Lower leg skin (tissue), 4 donors: ENCODE measurements at regions not wholly inside any gene's neighbourhood (a gene's known extent, or its start where the extent isn't known, plus 50 kb on each side); places are given as distances from the start of the nearest gene placed in this dataset.

Experiments used
- DNase-seq, 2 donors: peaks; one replicate each; pipeline ENCODE4 v3.0.0-alpha.2; 2019; ENCODE audit warnings: low spot score in 2 of 2
- H3K4me3 ChIP-seq: fragments of 200-600 bp; sonication (generic); 2 replicates; pipeline ENCODE4 v1.5.1; 2017; ENCODE audit warnings: mild to moderate bottlenecking, low read depth; ENCODE audit not compliant: poor library complexity, severe bottlenecking
- CTCF ChIP-seq, 3 donors: fragments of 450-650 bp; IDR thresholded peaks; one replicate each; pipeline ENCODE4 v1.5.1; 2016; ENCODE audit warnings: antibody characterized with exemption in 3 of 3, mild to moderate bottlenecking in 3 of 3, moderate library complexity in 2 of 3
- POLR2A ChIP-seq, 2 donors: fragments of 450-650 bp; IDR thresholded peaks; one replicate each; pipeline ENCODE4 v1.6.1; 2016 to 2017; ENCODE audit warnings: antibody characterized with exemption in 2 of 2, mild to moderate bottlenecking in 1 of 2, moderate library complexity in 1 of 2
- WGBS, 2 donors: methylation state at CpG; one replicate each; pipeline ENCODE4 v1.1.5; 2018; 5-methylcytosine and 5-hydroxymethylcytosine counted together
- intact Hi-C: fragments of 100-400 bp; cut with DNase I; formaldehyde crosslinking; loops from one replicate; pipeline ENCODE4 v1.15.0; 2023; ENCODE audit warnings: low total_unique reads

DNA sequence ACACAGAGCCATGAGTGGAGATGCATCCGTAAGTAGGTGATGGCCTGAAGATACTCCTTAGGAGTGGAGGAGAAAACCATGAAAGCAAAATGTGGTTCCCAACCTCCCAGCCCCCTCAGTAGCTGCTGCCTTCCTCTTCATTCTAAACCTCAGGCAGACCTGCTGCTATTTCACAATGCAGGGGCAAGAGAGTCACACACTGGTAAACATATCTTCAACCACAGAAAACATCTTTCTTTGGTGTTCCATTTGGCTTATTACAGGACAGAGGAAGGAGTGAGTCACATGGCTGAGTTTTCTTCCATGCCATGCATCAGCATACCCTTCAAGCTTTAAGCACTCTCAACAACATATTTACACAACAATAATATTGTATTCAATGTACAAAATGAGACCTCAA, 342.1 kb downstream of the BMPER start:
- H3K4me3 ChIP-seq, result no peak overlapping the region
- intact Hi-C loops, result no loop called here
- TF ChIP-seq POLR2A (IDR thresholded peaks at IDR 0.05), result no peak
- no peak for TF ChIP-seq CTCF (IDR thresholded peaks at IDR 0.05)
- 83 to 90% methylated on average over 1 of the region's 1 CpG for WGBS, 2 donors
- DNase-seq, result no peak

- TF ChIP-seq CTCF (IDR thresholded peaks at IDR 0.05), result no peak
- no peak for TF ChIP-seq POLR2A (IDR thresholded peaks at IDR 0.05)
- no peak overlapping the region for H3K4me3 ChIP-seq
- intact Hi-C loops, result no loop called here
- WGBS, 2 donors, result 54 to 60% methylated on average over 2 of the region's 2 CpGs
- DNase-seq, result no peak
Measured at GRCh38 chr7:34249192-34249591, 343.9 kb downstream of the BMPER start.

GRCh38 chr7:34260279-34260678, 354.9 kb downstream of the BMPER start:
- DNase-seq, result no peak
- TF ChIP-seq CTCF (IDR thresholded peaks at IDR 0.05) (no peak), POLR2A (IDR thresholded peaks at IDR 0.05) (no peak)
- intact Hi-C loops, result no loop called here

DNA sequence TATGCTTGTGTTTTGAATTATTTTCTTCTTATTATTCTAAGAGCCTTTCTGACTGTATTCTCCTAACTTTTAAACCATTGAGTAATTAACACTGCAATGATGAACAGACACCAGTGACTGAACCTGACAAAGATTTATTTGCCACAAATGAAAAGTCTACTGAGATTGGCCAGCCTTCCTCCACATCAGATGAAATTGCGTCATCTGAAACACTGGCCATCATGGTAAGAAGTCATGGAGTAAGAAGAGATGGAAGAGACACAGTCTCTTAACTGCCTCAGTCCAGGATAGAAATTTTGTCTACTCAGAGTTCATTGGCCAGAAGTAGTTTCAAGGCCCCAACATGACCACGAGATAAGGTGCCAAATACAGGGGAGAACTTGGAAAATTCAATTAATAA, 357.8 kb downstream of the BMPER start:
- TF ChIP-seq CTCF (IDR thresholded peaks at IDR 0.05), result no peak
- no peak for TF ChIP-seq POLR2A (IDR thresholded peaks at IDR 0.05)
- intact Hi-C loops, result no loop called here
- no peak overlapping the region for H3K4me3 ChIP-seq
- DNase-seq, result no peak
- 88 to 94% methylated on average over 2 of the region's 2 CpGs for WGBS, 2 donors

More at GRCh38 chr7:34260279-34260678, 354.9 kb downstream of the BMPER start:
- H3K4me3 ChIP-seq, result no peak overlapping the region

GRCh38 chr7:34269084-34269483, 363.7 kb downstream of the BMPER start:
- DNase-seq, result no peak
- intact Hi-C loops, result no loop called here
- no peak overlapping the region for H3K4me3 ChIP-seq
- 36 to 43% methylated on average over 2 of the region's 2 CpGs for WGBS, 2 donors
- no peak for TF ChIP-seq POLR2A (IDR thresholded peaks at IDR 0.05)
- TF ChIP-seq CTCF (IDR thresholded peaks at IDR 0.05), result no peak

DNA sequence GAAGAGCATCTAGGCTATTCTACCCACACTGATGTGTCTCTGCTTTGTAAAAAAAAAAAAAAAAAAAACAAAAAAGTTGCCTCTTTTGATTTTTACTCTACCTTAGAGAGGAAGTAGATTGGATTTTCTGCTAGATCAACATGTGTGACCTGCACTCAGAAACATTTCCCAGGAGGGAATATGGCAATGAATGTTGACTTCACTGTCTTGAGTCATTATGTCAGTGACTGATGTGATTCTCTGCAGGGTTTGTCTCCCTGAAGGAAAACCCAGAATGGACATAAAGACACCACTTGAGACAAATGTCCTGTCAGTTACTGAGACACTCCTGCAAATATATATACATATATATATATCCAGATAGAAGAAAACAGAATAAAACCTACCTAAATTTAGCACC, 370.3 kb downstream of the BMPER start:
- no peak for DNase-seq
- intact Hi-C loops, result no loop called here
- TF ChIP-seq POLR2A (IDR thresholded peaks at IDR 0.05), result no peak
- no peak for TF ChIP-seq CTCF (IDR thresholded peaks at IDR 0.05)
- H3K4me3 ChIP-seq, result no peak overlapping the region
